ENCODE measurements at regions not wholly inside any gene's neighbourhood (a gene's known extent, or its start where the extent isn't known, plus 50 kb on each side); places are given as distances from the start of the nearest gene placed in this dataset.

GRCh38 chr20:58141496-58141895 lies 87.0 kb downstream of the ANKRD60 start:
- TF ChIP-seq TAF1 (IDR thresholded peaks at IDR 0.05; ENCODE audit: borderline replicate concordance, insufficient read depth, low read length), result no peak

DNA sequence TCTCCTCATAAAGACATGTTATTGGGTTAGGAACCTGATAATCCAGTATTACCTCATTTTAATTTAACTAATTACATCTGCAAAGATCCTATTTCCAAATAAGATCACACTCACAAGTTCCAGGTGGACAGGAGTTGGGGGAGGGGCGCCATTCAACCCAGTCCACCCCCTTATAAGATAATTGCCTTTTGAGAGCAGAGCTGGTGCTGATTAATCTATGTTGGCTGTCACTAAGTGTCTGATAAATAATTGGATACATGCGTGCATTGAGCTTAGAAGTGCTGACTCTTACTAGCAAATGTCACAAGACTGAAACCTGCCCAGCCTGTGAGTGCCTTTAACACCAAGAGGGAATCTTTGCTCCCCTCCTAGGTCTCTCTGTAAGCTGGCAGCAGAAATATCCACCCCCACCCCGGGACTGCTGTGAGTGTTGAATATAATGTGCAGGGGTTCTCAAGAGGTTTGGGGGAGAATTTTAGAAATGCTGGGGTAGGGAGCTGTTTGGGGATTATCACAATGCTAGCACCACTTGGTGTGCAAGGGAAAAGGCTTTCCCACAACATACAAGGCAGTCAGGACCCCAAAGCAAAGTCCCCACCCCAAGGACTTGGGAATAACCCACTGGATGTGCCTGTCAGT lies 87.5 kb downstream of the ANKRD60 start:
- TF ChIP-seq, protein P1, sequence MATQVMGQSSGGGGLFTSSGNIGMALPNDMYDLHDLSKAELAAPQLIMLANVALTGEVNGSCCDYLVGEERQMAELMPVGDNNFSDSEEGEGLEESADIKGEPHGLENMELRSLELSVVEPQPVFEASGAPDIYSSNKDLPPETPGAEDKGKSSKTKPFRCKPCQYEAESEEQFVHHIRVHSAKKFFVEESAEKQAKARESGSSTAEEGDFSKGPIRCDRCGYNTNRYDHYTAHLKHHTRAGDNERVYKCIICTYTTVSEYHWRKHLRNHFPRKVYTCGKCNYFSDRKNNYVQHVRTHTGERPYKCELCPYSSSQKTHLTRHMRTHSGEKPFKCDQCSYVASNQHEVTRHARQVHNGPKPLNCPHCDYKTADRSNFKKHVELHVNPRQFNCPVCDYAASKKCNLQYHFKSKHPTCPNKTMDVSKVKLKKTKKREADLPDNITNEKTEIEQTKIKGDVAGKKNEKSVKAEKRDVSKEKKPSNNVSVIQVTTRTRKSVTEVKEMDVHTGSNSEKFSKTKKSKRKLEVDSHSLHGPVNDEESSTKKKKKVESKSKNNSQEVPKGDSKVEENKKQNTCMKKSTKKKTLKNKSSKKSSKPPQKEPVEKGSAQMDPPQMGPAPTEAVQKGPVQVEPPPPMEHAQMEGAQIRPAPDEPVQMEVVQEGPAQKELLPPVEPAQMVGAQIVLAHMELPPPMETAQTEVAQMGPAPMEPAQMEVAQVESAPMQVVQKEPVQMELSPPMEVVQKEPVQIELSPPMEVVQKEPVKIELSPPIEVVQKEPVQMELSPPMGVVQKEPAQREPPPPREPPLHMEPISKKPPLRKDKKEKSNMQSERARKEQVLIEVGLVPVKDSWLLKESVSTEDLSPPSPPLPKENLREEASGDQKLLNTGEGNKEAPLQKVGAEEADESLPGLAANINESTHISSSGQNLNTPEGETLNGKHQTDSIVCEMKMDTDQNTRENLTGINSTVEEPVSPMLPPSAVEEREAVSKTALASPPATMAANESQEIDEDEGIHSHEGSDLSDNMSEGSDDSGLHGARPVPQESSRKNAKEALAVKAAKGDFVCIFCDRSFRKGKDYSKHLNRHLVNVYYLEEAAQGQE (IDR thresholded peaks at IDR 0.05; ENCODE audit: insufficient read depth in 1 of 2, low read depth in 2 of 2, low read length in 2 of 2), result no peak
- TF ChIP-seq FOXP2 (optimal IDR thresholded peaks at IDR 0.05; ENCODE audit: borderline replicate concordance, extremely low read depth, extremely low read length, insufficient read depth) (no peak), TAF1 (IDR thresholded peaks at IDR 0.05; ENCODE audit: borderline replicate concordance, insufficient read depth, low read length) (no peak), SIN3A (IDR thresholded peaks at IDR 0.05; ENCODE audit: borderline replicate concordance, insufficient read depth, low read length) (no peak), POLR2AphosphoS5 (IDR thresholded peaks at IDR 0.05; ENCODE audit: low read depth, low read length) (no peak)

DNA sequence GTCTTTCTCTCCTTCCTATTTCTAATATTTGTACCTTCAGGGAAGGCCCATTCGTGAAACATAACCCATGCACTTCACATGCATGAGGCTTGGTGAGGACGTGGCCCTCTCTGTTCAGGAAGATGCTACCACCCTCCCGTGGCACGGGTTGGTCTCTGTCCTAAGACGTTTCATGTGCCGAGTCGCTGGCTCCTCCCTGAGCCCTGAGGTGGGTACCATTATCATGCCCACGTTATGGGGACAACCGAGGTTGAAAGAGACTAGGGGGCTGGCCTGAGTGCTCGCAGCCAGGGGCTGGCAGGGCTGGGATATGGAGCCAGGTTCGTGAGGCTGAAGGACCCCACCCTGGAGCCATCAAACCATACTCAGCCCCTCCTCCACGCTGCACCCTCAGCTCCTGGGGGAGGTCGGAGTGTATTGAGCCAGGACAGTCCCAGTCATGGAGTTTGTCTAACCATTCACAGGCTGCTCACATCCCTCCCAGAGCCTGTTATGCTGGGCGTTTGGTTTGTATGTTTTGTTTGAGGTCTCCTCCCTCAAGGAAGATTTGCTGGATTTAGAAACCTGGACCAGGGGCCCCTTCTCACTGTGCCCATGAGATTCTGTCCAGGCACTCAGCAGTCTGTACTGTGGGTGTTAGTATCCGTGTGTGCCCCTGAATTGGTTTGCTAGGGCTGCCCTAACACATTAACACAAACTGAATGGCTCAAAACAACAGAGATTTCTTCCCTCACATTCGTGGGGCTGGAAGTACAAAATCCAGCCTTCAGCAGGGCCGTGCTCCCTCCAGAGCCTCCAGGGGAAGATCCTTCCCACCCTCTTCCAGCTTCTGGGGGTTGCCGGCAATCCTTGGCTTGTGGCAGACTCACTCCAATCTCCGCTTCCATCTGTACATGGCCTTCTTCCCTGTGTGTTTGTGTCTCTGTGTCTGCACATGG lies 88.3 kb downstream of the ANKRD60 start:
- no peak for TF ChIP-seq POLR2AphosphoS5 (IDR thresholded peaks at IDR 0.05; ENCODE audit: low read depth, low read length)
- TF ChIP-seq SIN3A (IDR thresholded peaks at IDR 0.05; ENCODE audit: borderline replicate concordance, insufficient read depth, low read length), result no peak
- TF ChIP-seq TAF1 (IDR thresholded peaks at IDR 0.05; ENCODE audit: borderline replicate concordance, insufficient read depth, low read length), result no peak
- TF ChIP-seq FOXP2 (optimal IDR thresholded peaks at IDR 0.05; ENCODE audit: borderline replicate concordance, extremely low read depth, extremely low read length, insufficient read depth), result no peak
- TF ChIP-seq, protein P1 (IDR thresholded peaks at IDR 0.05; ENCODE audit: insufficient read depth in 1 of 2, low read depth in 2 of 2, low read length in 2 of 2), result no peak

DNA sequence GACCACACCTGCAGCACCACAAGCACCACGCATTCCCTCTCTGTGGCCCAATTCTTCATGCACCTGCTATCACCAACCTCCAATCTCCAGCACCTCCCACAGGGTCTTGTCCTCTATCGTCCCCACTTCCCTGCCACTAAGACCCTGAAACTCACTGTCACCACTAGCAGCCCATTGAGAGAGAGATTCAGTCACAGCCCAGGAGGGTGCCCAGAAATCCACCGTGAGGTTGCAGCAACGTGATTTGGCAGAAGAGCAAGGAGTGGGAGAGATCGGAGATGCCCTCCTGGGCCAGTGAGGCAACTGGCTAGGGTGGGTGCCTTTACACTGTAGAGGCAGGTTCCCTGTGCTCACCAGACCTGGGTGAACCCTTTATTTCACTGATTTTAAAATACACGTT lies 90.1 kb downstream of the ANKRD60 start:
- TF ChIP-seq FOXP2 (optimal IDR thresholded peaks at IDR 0.05; ENCODE audit: borderline replicate concordance, extremely low read depth, extremely low read length, insufficient read depth) (no peak), SIN3A (IDR thresholded peaks at IDR 0.05; ENCODE audit: borderline replicate concordance, insufficient read depth, low read length) (no peak), TAF1 (IDR thresholded peaks at IDR 0.05; ENCODE audit: borderline replicate concordance, insufficient read depth, low read length) (no peak), POLR2AphosphoS5 (IDR thresholded peaks at IDR 0.05; ENCODE audit: low read depth, low read length) (no peak)
- TF ChIP-seq, protein P1 (IDR thresholded peaks at IDR 0.05; ENCODE audit: insufficient read depth in 1 of 2, low read depth in 2 of 2, low read length in 2 of 2), result no peak

- TF ChIP-seq TAF1 (IDR thresholded peaks at IDR 0.05; ENCODE audit: borderline replicate concordance, insufficient read depth, low read length), result no peak
- TF ChIP-seq, protein P1 (IDR thresholded peaks at IDR 0.05; ENCODE audit: insufficient read depth in 1 of 2, low read depth in 2 of 2, low read length in 2 of 2), result no peak
- TF ChIP-seq FOXP2 (optimal IDR thresholded peaks at IDR 0.05; ENCODE audit: borderline replicate concordance, extremely low read depth, extremely low read length, insufficient read depth), result no peak
- TF ChIP-seq POLR2AphosphoS5 (IDR thresholded peaks at IDR 0.05; ENCODE audit: low read depth, low read length), result no peak
- TF ChIP-seq SIN3A (IDR thresholded peaks at IDR 0.05; ENCODE audit: borderline replicate concordance, insufficient read depth, low read length), result no peak
Observed at GRCh38 chr20:58137651-58138265, 90.7 kb downstream of the ANKRD60 start.
